Pons (tissue), 1 donor: ENCODE measurements at regions not wholly inside any gene's neighbourhood (a gene's known extent, or its start where the extent isn't known, plus 50 kb on each side); places are given as distances from the start of the nearest gene placed in this dataset.

ENCODE experiments used
- DNase-seq: peaks from one replicate; pipeline ENCODE4 v3.0.0-alpha.2; 2016; ENCODE audit warnings: low spot score

GRCh38 chr2:8624855-8625398 lies 56.9 kb upstream of the ID2 start:
- no peak for DNase-seq

GRCh38 chr2:8625399-8626300 lies 56.2 kb upstream of the ID2 start:
- no peak for DNase-seq

GRCh38 chr2:8626572-8626971 lies 55.3 kb upstream of the ID2 start:
- no peak for DNase-seq

GRCh38 chr2:8627019-8627691 lies 54.7 kb upstream of the ID2 start:
- DNase-seq: no peak

- no peak for DNase-seq
Observed at GRCh38 chr2:8627692-8628085, 54.2 kb upstream of the ID2 start.

- DNase-seq: no peak
Observed at GRCh38 chr2:8628179-8628865, 53.5 kb upstream of the ID2 start.

GRCh38 chr2:8628866-8629209 lies 53.0 kb upstream of the ID2 start:
- DNase-seq: no peak

- DNase-seq: no peak
Observed at GRCh38 chr2:8629402-8629801, 52.5 kb upstream of the ID2 start.

- DNase-seq: no peak
Observed at GRCh38 chr2:8630676-8631464, 51.0 kb upstream of the ID2 start.

GRCh38 chr2:8631465-8632005 lies 50.3 kb upstream of the ID2 start:
- DNase-seq: no peak
